GM23338 (cell line): ENCODE measurements at regions not wholly inside any gene's neighbourhood (a gene's known extent, or its start where the extent isn't known, plus 50 kb on each side); places are given as distances from the start of the nearest gene placed in this dataset.

Experiments used
- ATAC-seq: fragments of 200-7000 bp; cut with Tn5 transposase; 3 replicates; pipeline ENCODE4 v1.9.1; 2020
- DNase-seq: peaks from one replicate; pipeline ENCODE4 v3.0.0-alpha.2; 2015; ENCODE audit warnings: low spot score
- H2AFZ ChIP-seq: fragments of 200-600 bp; sonication (generic); 2 replicates; pipeline ENCODE4 v1.8.0; 2016; ENCODE audit warnings: antibody characterized with exemption, mild to moderate bottlenecking, moderate library complexity
- H3F3A ChIP-seq: fragments of 200-600 bp; sonication (generic); replicated peaks from 2 replicates; pipeline ENCODE4 v1.8.0; 2017; ENCODE audit warnings: antibody characterized with exemption, mixed run types, low read depth
- H3K27ac ChIP-seq: fragments of 200-600 bp; sonication (generic); 2 replicates; pipeline ENCODE4 v1.6.1; 2016; ENCODE audit warnings: low read depth
- H3K27me3 ChIP-seq: fragments of 200-600 bp; sonication (generic); 2 replicates; pipeline ENCODE4 v1.8.0; 2016; ENCODE audit warnings: mild to moderate bottlenecking, mixed run types, moderate library complexity; ENCODE audit not compliant: insufficient read depth
- H3K36me3 ChIP-seq: fragments of 200-600 bp; sonication (generic); 2 replicates; pipeline ENCODE4 v1.8.0; 2016; ENCODE audit warnings: mild to moderate bottlenecking; ENCODE audit not compliant: insufficient read depth
- H3K4me1 ChIP-seq: fragments of 200-600 bp; sonication (generic); 2 replicates; pipeline ENCODE4 v1.8.0; 2016; ENCODE audit warnings: mild to moderate bottlenecking, moderate library complexity; ENCODE audit not compliant: insufficient read depth
- H3K4me2 ChIP-seq: fragments of 200-600 bp; sonication (generic); 2 replicates; pipeline ENCODE4 v1.7.1; 2017; ENCODE audit warnings: mixed run types
- H3K4me3 ChIP-seq: fragments of 200-600 bp; sonication (generic); 2 replicates; pipeline ENCODE4 v1.6.1; 2016; ENCODE audit warnings: mixed run types
- H3K79me2 ChIP-seq: fragments of 200-600 bp; sonication (generic); replicated peaks from 2 replicates; pipeline ENCODE4 v1.8.0; 2017; ENCODE audit warnings: mild to moderate bottlenecking; ENCODE audit not compliant: insufficient read depth
- H3K9me2 ChIP-seq: fragments of 200-600 bp; sonication (generic); 2 replicates; pipeline ENCODE4 v1.8.0; 2017; ENCODE audit not compliant: insufficient read depth
- H4K20me1 ChIP-seq: fragments of 200-600 bp; sonication (generic); replicated peaks from 2 replicates; pipeline ENCODE4 v1.8.0; 2017; ENCODE audit warnings: mild to moderate bottlenecking; ENCODE audit not compliant: insufficient read depth
- H3K27ac Mint-ChIP-seq: 2 replicates; pipeline ENCODE4 v1.8.0; 2020; ENCODE audit warnings: inconsistent platforms, mild to moderate bottlenecking, moderate library complexity, mixed read lengths
- H3K27me3 Mint-ChIP-seq: 3 replicates; pipeline ENCODE4 v1.8.0; 2022; ENCODE audit warnings: low read depth, mild to moderate bottlenecking, moderate library complexity, mixed read lengths, inconsistent platforms; ENCODE audit not compliant: insufficient read depth, poor library complexity
- H3K36me3 Mint-ChIP-seq: 3 replicates; pipeline ENCODE4 v1.8.0; 2021; ENCODE audit warnings: low read depth, mild to moderate bottlenecking, inconsistent platforms, moderate library complexity, mixed read lengths
- H3K4me1 Mint-ChIP-seq: 3 replicates; pipeline ENCODE4 v1.8.0; 2020; ENCODE audit warnings: mild to moderate bottlenecking, inconsistent platforms, mixed read lengths
- H3K4me3 Mint-ChIP-seq: 3 replicates; pipeline ENCODE4 v1.8.0; 2021; ENCODE audit warnings: moderate library complexity, mild to moderate bottlenecking, inconsistent platforms, mixed read lengths
- H3K9me3 Mint-ChIP-seq: 3 replicates; pipeline ENCODE4 v1.8.0; 2020; ENCODE audit warnings: moderate library complexity, mild to moderate bottlenecking, inconsistent platforms, mixed read lengths
- CREB1 ChIP-seq: fragments of 250-450 bp; sonication (Bioruptor Pico); IDR thresholded peaks from 2 replicates; pipeline ENCODE4 v1.5.0; 2020; ENCODE audit warnings: low read depth, mild to moderate bottlenecking, moderate library complexity
- CTCF ChIP-seq, 2 experiments: fragments of 200-600 bp in 1 of 2; sonication (generic) in 1 of 2; conservative IDR thresholded peaks; 2 replicates each; pipeline versions ENCODE4 v1.5.1 to v1.6.1; 2016 to 2017; ENCODE audit warnings: antibody characterized with exemption in 2 of 2, low read depth in 2 of 2, mild to moderate bottlenecking in 2 of 2, moderate library complexity in 1 of 2
- ETS1 ChIP-seq: IDR thresholded peaks from 2 replicates; pipeline ENCODE4 v1.6.1; 2016; ENCODE audit warnings: antibody characterized with exemption
- EZH2 ChIP-seq: fragments of 200-600 bp; sonication (generic); IDR thresholded peaks from one replicate; pipeline ENCODE4 v1.8.0; 2017; ENCODE audit warnings: antibody characterized with exemption, mild to moderate bottlenecking, low read depth; ENCODE audit not compliant: unreplicated experiment
- EZH2phosphoT487 ChIP-seq: fragments of 200-600 bp; sonication (generic); IDR thresholded peaks from one replicate; pipeline ENCODE4 v1.8.1; 2018; ENCODE audit warnings: antibody characterized with exemption; ENCODE audit not compliant: unreplicated experiment
- JUNB ChIP-seq: IDR thresholded peaks from one replicate; pipeline ENCODE4 v1.6.1; 2016; ENCODE audit warnings: antibody characterized with exemption; ENCODE audit not compliant: unreplicated experiment
- REST ChIP-seq: IDR thresholded peaks from one replicate; pipeline ENCODE4 v1.6.1; 2018; ENCODE audit warnings: antibody characterized with exemption; ENCODE audit not compliant: unreplicated experiment
- STAT1 ChIP-seq: IDR thresholded peaks from one replicate; pipeline ENCODE4 v1.6.1; 2016; ENCODE audit warnings: antibody characterized with exemption; ENCODE audit not compliant: unreplicated experiment
- ZNF114 ChIP-seq: fragments of 250-450 bp; sonication (Bioruptor Pico); IDR thresholded peaks from 2 replicates; pipeline ENCODE4 v1.5.0; 2020; ENCODE audit warnings: mild to moderate bottlenecking, moderate library complexity
- ZNF331 ChIP-seq: fragments of 250-450 bp; sonication (Bioruptor Pico); IDR thresholded peaks from 2 replicates; pipeline ENCODE4 v1.5.0; 2020; ENCODE audit warnings: low read depth, mild to moderate bottlenecking, moderate library complexity
- TF ChIP-seq, protein P1 (sequence below): fragments of 250-450 bp; sonication (Bioruptor Pico); IDR thresholded peaks from 2 replicates; pipeline ENCODE4 v1.5.0; 2020; ENCODE audit warnings: mild to moderate bottlenecking, moderate library complexity

DNA sequence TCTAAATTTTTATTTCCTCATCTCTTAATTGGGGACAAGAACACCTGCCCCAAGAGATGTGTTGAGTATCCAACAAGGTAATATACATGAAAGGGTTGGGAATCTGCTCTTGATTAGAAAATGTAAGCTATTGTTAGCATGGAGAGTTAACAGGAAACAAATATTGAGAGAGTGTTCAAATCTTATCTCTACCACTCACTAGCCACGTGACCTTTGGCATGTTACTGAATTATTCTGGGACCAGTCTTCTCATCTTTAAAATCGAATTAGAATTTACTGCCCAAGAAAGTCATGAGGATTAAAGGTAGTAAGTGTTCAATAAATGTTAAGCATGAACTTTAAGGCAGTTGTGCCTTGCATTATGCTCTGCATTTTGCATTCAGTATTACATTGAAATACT lies 184.7 kb downstream of the MID1IP1 start:
- H3F3A ChIP-seq: no peaks in the 10 kb centered on the region

More for the DNA sequence above, 184.7 kb downstream of the MID1IP1 start:
- Mint-ChIP-seq H3K27ac (no peak overlapping the region), H3K27me3 (peaks cover 2% of the 10 kb centered on the region), H3K4me3 (no peak overlapping the region), H3K4me1 (peaks cover 9% of the 10 kb centered on the region), H3K36me3 (no peaks in the 10 kb centered on the region), H3K9me3 (no peaks in the 10 kb centered on the region; the same call in 2 of the 3 replicates)
- no peaks in the 10 kb centered on the region for H3K79me2 ChIP-seq
- no peaks in the 10 kb centered on the region for H3K27me3 ChIP-seq
- no peak overlapping the region for H2AFZ ChIP-seq
- H3K36me3 ChIP-seq: no peaks in the 10 kb centered on the region
- H4K20me1 ChIP-seq: no peaks in the 10 kb centered on the region
- H3K9me2 ChIP-seq: no peaks in the 10 kb centered on the region
- TF ChIP-seq EZH2phosphoT487 (no peak), JUNB (no peak), ZNF331 (CRISPR knock-in tag) (no peak), CTCF (conservative IDR thresholded peaks at IDR 0.05; ENCODE audit: low read depth in 2 of 2) (no peak), EZH2 (no peak), ZNF114 (no peak), CREB1 (CRISPR knock-in tag) (no peak), STAT1 (no peak), REST (no peak), ETS1 (no peak)
- TF ChIP-seq, protein P1, sequence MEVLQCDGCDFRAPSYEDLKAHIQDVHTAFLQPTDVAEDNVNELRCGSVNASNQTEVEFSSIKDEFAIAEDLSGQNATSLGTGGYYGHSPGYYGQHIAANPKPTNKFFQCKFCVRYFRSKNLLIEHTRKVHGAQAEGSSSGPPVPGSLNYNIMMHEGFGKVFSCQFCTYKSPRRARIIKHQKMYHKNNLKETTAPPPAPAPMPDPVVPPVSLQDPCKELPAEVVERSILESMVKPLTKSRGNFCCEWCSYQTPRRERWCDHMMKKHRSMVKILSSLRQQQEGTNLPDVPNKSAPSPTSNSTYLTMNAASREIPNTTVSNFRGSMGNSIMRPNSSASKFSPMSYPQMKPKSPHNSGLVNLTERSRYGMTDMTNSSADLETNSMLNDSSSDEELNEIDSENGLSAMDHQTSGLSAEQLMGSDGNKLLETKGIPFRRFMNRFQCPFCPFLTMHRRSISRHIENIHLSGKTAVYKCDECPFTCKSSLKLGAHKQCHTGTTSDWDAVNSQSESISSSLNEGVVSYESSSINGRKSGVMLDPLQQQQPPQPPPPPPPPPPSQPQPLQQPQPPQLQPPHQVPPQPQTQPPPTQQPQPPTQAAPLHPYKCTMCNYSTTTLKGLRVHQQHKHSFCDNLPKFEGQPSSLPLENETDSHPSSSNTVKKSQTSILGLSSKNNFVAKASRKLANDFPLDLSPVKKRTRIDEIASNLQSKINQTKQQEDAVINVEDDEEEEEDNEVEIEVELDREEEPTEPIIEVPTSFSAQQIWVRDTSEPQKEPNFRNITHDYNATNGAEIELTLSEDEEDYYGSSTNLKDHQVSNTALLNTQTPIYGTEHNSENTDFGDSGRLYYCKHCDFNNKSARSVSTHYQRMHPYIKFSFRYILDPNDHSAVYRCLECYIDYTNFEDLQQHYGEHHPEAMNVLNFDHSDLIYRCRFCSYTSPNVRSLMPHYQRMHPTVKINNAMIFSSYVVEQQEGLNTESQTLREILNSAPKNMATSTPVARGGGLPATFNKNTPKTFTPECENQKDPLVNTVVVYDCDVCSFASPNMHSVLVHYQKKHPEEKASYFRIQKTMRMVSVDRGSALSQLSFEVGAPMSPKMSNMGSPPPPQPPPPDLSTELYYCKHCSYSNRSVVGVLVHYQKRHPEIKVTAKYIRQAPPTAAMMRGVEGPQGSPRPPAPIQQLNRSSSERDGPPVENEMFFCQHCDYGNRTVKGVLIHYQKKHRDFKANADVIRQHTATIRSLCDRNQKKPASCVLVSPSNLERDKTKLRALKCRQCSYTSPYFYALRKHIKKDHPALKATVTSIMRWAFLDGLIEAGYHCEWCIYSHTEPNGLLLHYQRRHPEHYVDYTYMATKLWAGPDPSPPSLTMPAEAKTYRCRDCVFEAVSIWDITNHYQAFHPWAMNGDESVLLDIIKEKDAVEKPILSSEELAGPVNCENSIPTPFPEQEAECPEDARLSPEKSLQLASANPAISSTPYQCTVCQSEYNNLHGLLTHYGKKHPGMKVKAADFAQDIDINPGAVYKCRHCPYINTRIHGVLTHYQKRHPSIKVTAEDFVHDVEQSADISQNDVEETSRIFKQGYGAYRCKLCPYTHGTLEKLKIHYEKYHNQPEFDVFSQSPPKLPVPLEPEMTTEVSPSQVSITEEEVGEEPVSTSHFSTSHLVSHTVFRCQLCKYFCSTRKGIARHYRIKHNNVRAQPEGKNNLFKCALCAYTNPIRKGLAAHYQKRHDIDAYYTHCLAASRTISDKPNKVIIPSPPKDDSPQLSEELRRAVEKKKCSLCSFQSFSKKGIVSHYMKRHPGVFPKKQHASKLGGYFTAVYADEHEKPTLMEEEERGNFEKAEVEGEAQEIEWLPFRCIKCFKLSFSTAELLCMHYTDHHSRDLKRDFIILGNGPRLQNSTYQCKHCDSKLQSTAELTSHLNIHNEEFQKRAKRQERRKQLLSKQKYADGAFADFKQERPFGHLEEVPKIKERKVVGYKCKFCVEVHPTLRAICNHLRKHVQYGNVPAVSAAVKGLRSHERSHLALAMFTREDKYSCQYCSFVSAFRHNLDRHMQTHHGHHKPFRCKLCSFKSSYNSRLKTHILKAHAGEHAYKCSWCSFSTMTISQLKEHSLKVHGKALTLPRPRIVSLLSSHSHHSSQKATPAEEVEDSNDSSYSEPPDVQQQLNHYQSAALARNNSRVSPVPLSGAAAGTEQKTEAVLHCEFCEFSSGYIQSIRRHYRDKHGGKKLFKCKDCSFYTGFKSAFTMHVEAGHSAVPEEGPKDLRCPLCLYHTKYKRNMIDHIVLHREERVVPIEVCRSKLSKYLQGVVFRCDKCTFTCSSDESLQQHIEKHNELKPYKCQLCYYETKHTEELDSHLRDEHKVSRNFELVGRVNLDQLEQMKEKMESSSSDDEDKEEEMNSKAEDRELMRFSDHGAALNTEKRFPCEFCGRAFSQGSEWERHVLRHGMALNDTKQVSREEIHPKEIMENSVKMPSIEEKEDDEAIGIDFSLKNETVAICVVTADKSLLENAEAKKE (CRISPR knock-in tag): no peak
- no peak for ATAC-seq
- DNase-seq: no peak
- no peak overlapping the region for H3K4me2 ChIP-seq
- H3K27ac ChIP-seq: no peak overlapping the region
- H3K4me3 ChIP-seq: no peak overlapping the region
- no peaks in the 10 kb centered on the region for H3K4me1 ChIP-seq
